ENCODE measurements at regions not wholly inside any gene's neighbourhood (a gene's known extent, or its start where the extent isn't known, plus 50 kb on each side); places are given as distances from the start of the nearest gene placed in this dataset.

- TF ChIP-seq, protein P1, sequence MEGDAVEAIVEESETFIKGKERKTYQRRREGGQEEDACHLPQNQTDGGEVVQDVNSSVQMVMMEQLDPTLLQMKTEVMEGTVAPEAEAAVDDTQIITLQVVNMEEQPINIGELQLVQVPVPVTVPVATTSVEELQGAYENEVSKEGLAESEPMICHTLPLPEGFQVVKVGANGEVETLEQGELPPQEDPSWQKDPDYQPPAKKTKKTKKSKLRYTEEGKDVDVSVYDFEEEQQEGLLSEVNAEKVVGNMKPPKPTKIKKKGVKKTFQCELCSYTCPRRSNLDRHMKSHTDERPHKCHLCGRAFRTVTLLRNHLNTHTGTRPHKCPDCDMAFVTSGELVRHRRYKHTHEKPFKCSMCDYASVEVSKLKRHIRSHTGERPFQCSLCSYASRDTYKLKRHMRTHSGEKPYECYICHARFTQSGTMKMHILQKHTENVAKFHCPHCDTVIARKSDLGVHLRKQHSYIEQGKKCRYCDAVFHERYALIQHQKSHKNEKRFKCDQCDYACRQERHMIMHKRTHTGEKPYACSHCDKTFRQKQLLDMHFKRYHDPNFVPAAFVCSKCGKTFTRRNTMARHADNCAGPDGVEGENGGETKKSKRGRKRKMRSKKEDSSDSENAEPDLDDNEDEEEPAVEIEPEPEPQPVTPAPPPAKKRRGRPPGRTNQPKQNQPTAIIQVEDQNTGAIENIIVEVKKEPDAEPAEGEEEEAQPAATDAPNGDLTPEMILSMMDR (conservative IDR thresholded peaks at IDR 0.05; ENCODE audit: low read length) = no peak
- no peak for TF ChIP-seq EZH2phosphoT487 (IDR thresholded peaks at IDR 0.05; ENCODE audit: borderline replicate concordance, low read depth, low read length)
Observed at GRCh38 chr6:142695016-142695415, 250.0 kb downstream of the HIVEP2 start.
